OCI-LY7 (cell line): ENCODE measurements at regions not wholly inside any gene's neighbourhood (a gene's known extent, or its start where the extent isn't known, plus 50 kb on each side); places are given as distances from the start of the nearest gene placed in this dataset.

Source experiments
- CTCF ChIP-seq: fragments of 200-600 bp; sonication (generic); conservative IDR thresholded peaks from 2 replicates; pipeline ENCODE4 v1.5.1; 2014; ENCODE audit warnings: mild to moderate bottlenecking, antibody characterized with exemption, low read length, moderate library complexity, mixed read lengths
- EZH2phosphoT487 ChIP-seq: fragments of 200-600 bp; sonication (generic); IDR thresholded peaks from 2 replicates; pipeline ENCODE4 v1.6.1; 2018; ENCODE audit warnings: low read depth, borderline replicate concordance, mild to moderate bottlenecking, mixed run types, antibody characterized with exemption, low read length, moderate library complexity, mixed read lengths

DNA sequence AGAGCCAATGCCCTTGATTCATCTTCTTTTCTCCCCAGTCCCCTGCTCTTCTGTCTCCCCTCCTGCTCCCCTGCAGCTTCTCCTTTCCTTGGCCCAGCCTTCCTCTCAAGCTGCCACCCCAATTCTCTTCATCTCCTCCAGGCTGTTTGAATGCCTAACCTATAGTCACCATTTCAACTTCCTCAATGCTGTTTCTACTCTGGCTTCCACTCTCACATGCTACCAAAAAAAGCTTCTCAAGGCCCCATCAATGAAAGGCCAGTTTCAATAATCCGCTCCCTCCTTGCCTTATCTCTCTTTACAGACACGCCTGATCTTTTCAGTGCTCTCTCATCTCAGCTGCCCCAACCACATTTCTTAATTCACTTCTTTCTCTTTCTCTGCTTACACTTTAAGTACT, 212.2 kb upstream of the GPR149 start:
- TF ChIP-seq CTCF: no peak
- no peak for TF ChIP-seq EZH2phosphoT487
